ENCODE measurements at regions not wholly inside any gene's neighbourhood (a gene's known extent, or its start where the extent isn't known, plus 50 kb on each side); places are given as distances from the start of the nearest gene placed in this dataset.

- TF ChIP-seq EP300 (IDR thresholded peaks at IDR 0.05; ENCODE audit: borderline replicate concordance) (no peak), TEAD4 (IDR thresholded peaks at IDR 0.05) (no peak), YY1 (IDR thresholded peaks at IDR 0.05; ENCODE audit: low read depth) (no peak), CREB1 (IDR thresholded peaks at IDR 0.05; ENCODE audit: low read depth) (no peak), MAX (IDR thresholded peaks at IDR 0.05) (no peak), ZBTB7A (IDR thresholded peaks at IDR 0.05; ENCODE audit: low read depth) (no peak)
Measured at GRCh38 chr9:115556432-115556831, 438.5 kb upstream of the TNC start.
